CD4-positive, alpha-beta T cell (primary cell): ENCODE measurements at regions not wholly inside any gene's neighbourhood (a gene's known extent, or its start where the extent isn't known, plus 50 kb on each side); places are given as distances from the start of the nearest gene placed in this dataset.

Source experiments
- ATAC-seq: fragments of 200-7000 bp; cut with Tn5 transposase; one replicate; pipeline ENCODE4 v1.10.0; 2022; ENCODE audit warnings: mild to moderate bottlenecking; ENCODE audit not compliant: poor library complexity
- CTCF ChIA-PET: fragments of 350-600 bp; sonication (Branson Sonifier 250); formaldehyde crosslinking; loops from one replicate; lab custom pipeline; 2021; ENCODE audit warnings: antibody characterized with exemption, inconsistent platforms; lab: Charles Lee
- POLR2A ChIA-PET: fragments of 350-600 bp; sonication (Branson Sonifier 250); formaldehyde crosslinking; loops from one replicate; lab custom pipeline; 2021; ENCODE audit warnings: antibody characterized with exemption, inconsistent platforms; lab: Charles Lee
- DNase-seq, 14 experiments: peaks; one replicate each; pipeline ENCODE4 v3.0.0-alpha.2; 2013 to 2020; ENCODE audit warnings: mixed read lengths in 2 of 14
- H3K27ac ChIP-seq, 2 donors: one replicate each; pipeline versions ENCODE4 v1.5.1 to v1.7.0; 2013; ENCODE audit warnings: low read length in 2 of 2, low read depth in 1 of 2, mild to moderate bottlenecking in 1 of 2
- H3K27me3 ChIP-seq, 2 experiments: 1 replicate in 1 of 2; 2 replicates in 1 of 2; pipeline versions ENCODE4 v1.6.1 to v1.7.0; 2013; ENCODE audit warnings: low read length in 2 of 2, control low read depth in 1 of 2, mild to moderate bottlenecking in 1 of 2, moderate library complexity in 1 of 2; ENCODE audit not compliant: insufficient read depth in 2 of 2, control insufficient read depth in 1 of 2
- H3K36me3 ChIP-seq: one replicate; pipeline ENCODE4 v1.6.1; 2013; ENCODE audit warnings: low read length, control low read depth; ENCODE audit not compliant: insufficient read depth
- H3K4me1 ChIP-seq: one replicate; pipeline ENCODE4 v1.6.1; 2013; ENCODE audit warnings: low read length, control low read depth; ENCODE audit not compliant: insufficient read depth
- H3K4me3 ChIP-seq: one replicate; pipeline ENCODE4 v1.5.1; 2013; ENCODE audit warnings: mild to moderate bottlenecking, low read length, moderate library complexity
- H3K9me3 ChIP-seq, 2 experiments: 1 replicate in 1 of 2; 2 replicates in 1 of 2; pipeline versions ENCODE4 v1.6.1 to v1.7.0; 2013; ENCODE audit warnings: low read length in 2 of 2, mild to moderate bottlenecking in 2 of 2, control low read depth in 1 of 2, moderate library complexity in 1 of 2; ENCODE audit not compliant: control insufficient read depth in 1 of 2, insufficient read depth in 1 of 2
- H3K27ac Mint-ChIP-seq: one replicate; pipeline ENCODE4 v1.8.0; 2020; ENCODE audit warnings: mixed read lengths
- H3K27me3 Mint-ChIP-seq: one replicate; pipeline ENCODE4 v1.8.0; 2021; ENCODE audit warnings: mixed read lengths
- H3K36me3 Mint-ChIP-seq: one replicate; pipeline ENCODE4 v1.8.0; 2021; ENCODE audit warnings: low read depth, mixed read lengths
- H3K4me1 Mint-ChIP-seq: one replicate; pipeline ENCODE4 v1.8.0; 2021; ENCODE audit warnings: low read depth, mixed read lengths
- H3K4me3 Mint-ChIP-seq: one replicate; pipeline ENCODE4 v1.8.0; 2020; ENCODE audit warnings: mild to moderate bottlenecking, mixed read lengths
- H3K9me3 Mint-ChIP-seq: one replicate; pipeline ENCODE4 v1.8.0; 2020; ENCODE audit warnings: mixed read lengths
- CTCF ChIP-seq: fragments of 200-600 bp; IDR thresholded peaks from one replicate; pipeline ENCODE4 v1.8.0; 2022; ENCODE audit warnings: antibody characterized with exemption, mild to moderate bottlenecking
- intact Hi-C, 2 experiments: fragments of 100-400 bp; cut with DNase I in 1 of 2; cut with micrococcal nuclease in 1 of 2; formaldehyde crosslinking; loops; one replicate each; pipeline versions ENCODE4 v1.15.1 to v1.9.0; 2023 to 2025; cut with DNase I, micrococcal nuclease

GRCh38 chr20:23166563-23166962 lies 80.4 kb upstream of the CD93 start:
- DNase-seq, result no peak
- Histone ChIP-seq H3K4me3 (no peak overlapping the region), H3K36me3 (no peaks in the 10 kb centered on the region), H3K27me3 (peaks cover 0 to under 1% of the 10 kb centered on the region in 2 experiments), H3K9me3 (peaks cover 0 to 7% of the 10 kb centered on the region in 2 experiments), H3K27ac (no peak overlapping the region), H3K4me1 (peaks cover 4% of the 10 kb centered on the region)
- H3K36me3 Mint-ChIP-seq, result no peaks in the 10 kb centered on the region
- ATAC-seq, result no peak
- ChIA-PET POLR2A (no interaction called here), CTCF (no interaction called here)
- H3K4me1 Mint-ChIP-seq, result no peaks in the 10 kb centered on the region
- intact Hi-C loops, result no loop called here
- no peak for TF ChIP-seq CTCF
- no peaks in the 10 kb centered on the region for H3K9me3 Mint-ChIP-seq
- no peaks in the 10 kb centered on the region for H3K27me3 Mint-ChIP-seq
- no peak overlapping the region for H3K4me3 Mint-ChIP-seq
- H3K27ac Mint-ChIP-seq, result no peak overlapping the region

- CTCF ChIA-PET, result no interaction called here
- ATAC-seq, result no peak
- Mint-ChIP-seq H3K9me3 (no peaks in the 10 kb centered on the region), H3K27me3 (no peaks in the 10 kb centered on the region), H3K27ac (no peak overlapping the region), H3K36me3 (no peaks in the 10 kb centered on the region), H3K4me1 (no peaks in the 10 kb centered on the region), H3K4me3 (no peak overlapping the region)
- DNase-seq, result no peak
- Histone ChIP-seq H3K27ac (no peak overlapping the region), H3K4me3 (no peak overlapping the region), H3K27me3 (peaks cover 0 to 3% of the 10 kb centered on the region in 2 experiments), H3K4me1 (peaks cover 10% of the 10 kb centered on the region), H3K9me3 (peaks cover 0 to 13% of the 10 kb centered on the region in 2 experiments), H3K36me3 (no peaks in the 10 kb centered on the region)
- POLR2A ChIA-PET, result no interaction called here
- intact Hi-C loops, result no loop called here
- no peak for TF ChIP-seq CTCF
These were observed 79.8 kb upstream of the CD93 start for GRCh38 chr20:23165964-23166363.

- POLR2A ChIA-PET, result no interaction called here
- no peak for TF ChIP-seq CTCF
- no peak for ATAC-seq
- no peaks in the 10 kb centered on the region for H3K27me3 Mint-ChIP-seq
- DNase-seq, result no peak
- CTCF ChIA-PET, result no interaction called here
- peaks cover 0 to 14% of the 10 kb centered on the region in 2 experiments for H3K9me3 ChIP-seq
- H3K4me3 ChIP-seq, result no peak overlapping the region
- peaks cover 3% of the 10 kb centered on the region for H3K4me1 Mint-ChIP-seq
- no peaks in the 10 kb centered on the region for H3K36me3 ChIP-seq
- no peak overlapping the region for H3K4me3 Mint-ChIP-seq
- no peak overlapping the region for H3K27ac ChIP-seq
- peaks cover 0 to 3% of the 10 kb centered on the region in 2 experiments for H3K27me3 ChIP-seq
- H3K36me3 Mint-ChIP-seq, result no peaks in the 10 kb centered on the region
- H3K4me1 ChIP-seq, result peaks cover 16% of the 10 kb centered on the region
- no peak overlapping the region for H3K27ac Mint-ChIP-seq
- intact Hi-C loops, result no loop called here
- no peaks in the 10 kb centered on the region for H3K9me3 Mint-ChIP-seq
These were observed 79.2 kb upstream of the CD93 start for GRCh38 chr20:23165307-23165750.
